HFFc6 (cell line): ENCODE measurements at regions not wholly inside any gene's neighbourhood (a gene's known extent, or its start where the extent isn't known, plus 50 kb on each side); places are given as distances from the start of the nearest gene placed in this dataset.

Experiments
- DNase-seq: peaks from one replicate; pipeline ENCODE4 v3.0.0-alpha.2; 2018
- H3K27ac Mint-ChIP-seq: 2 replicates; pipeline ENCODE4 v1.8.0; 2020; ENCODE audit warnings: mild to moderate bottlenecking, mixed read lengths
- H3K27me3 Mint-ChIP-seq: 2 replicates; pipeline ENCODE4 v1.8.0; 2021; ENCODE audit warnings: mild to moderate bottlenecking, moderate library complexity, mixed read lengths; ENCODE audit not compliant: insufficient read depth
- H3K36me3 Mint-ChIP-seq: 2 replicates; pipeline ENCODE4 v1.8.0; 2021; ENCODE audit warnings: low read depth, mixed read lengths
- H3K4me1 Mint-ChIP-seq: 2 replicates; pipeline ENCODE4 v1.8.0; 2020; ENCODE audit warnings: low read depth, mixed read lengths
- H3K4me3 Mint-ChIP-seq: 2 replicates; pipeline ENCODE4 v1.8.0; 2020; ENCODE audit warnings: mild to moderate bottlenecking, moderate library complexity, mixed read lengths
- H3K9me3 Mint-ChIP-seq: 2 replicates; pipeline ENCODE4 v1.8.0; 2020; ENCODE audit warnings: mild to moderate bottlenecking, mixed read lengths
- TF ChIP-seq, protein P1 (sequence below): fragments of 200-600 bp; sonication (generic); IDR thresholded peaks from 2 replicates; pipeline ENCODE4 v1.5.0; 2021; ENCODE audit warnings: antibody characterized with exemption, mild to moderate bottlenecking

DNA sequence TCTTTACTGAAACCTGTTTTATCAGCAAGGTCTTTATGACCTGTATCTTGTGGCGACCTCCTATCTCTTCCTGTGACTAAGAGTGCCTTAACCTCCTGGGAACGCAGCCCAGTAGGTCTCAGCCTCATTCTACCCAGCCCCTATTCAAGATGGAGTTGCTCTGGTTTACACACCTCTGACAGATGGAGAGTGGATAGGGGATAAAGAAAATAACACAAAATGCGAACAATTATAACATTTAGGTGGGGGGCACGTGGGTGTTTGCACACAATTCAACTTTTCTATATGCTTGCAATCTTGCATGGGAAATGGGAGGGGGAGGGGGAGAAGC is 83.3 kb downstream of the RMI2 start:
- peaks cover 8% of the 10 kb centered on the region; the same call in 1 of the 2 replicates for H3K36me3 Mint-ChIP-seq
- TF ChIP-seq, protein P1, sequence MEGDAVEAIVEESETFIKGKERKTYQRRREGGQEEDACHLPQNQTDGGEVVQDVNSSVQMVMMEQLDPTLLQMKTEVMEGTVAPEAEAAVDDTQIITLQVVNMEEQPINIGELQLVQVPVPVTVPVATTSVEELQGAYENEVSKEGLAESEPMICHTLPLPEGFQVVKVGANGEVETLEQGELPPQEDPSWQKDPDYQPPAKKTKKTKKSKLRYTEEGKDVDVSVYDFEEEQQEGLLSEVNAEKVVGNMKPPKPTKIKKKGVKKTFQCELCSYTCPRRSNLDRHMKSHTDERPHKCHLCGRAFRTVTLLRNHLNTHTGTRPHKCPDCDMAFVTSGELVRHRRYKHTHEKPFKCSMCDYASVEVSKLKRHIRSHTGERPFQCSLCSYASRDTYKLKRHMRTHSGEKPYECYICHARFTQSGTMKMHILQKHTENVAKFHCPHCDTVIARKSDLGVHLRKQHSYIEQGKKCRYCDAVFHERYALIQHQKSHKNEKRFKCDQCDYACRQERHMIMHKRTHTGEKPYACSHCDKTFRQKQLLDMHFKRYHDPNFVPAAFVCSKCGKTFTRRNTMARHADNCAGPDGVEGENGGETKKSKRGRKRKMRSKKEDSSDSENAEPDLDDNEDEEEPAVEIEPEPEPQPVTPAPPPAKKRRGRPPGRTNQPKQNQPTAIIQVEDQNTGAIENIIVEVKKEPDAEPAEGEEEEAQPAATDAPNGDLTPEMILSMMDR: no peak
- H3K9me3 Mint-ChIP-seq: peaks cover 9% of the 10 kb centered on the region; the same call in 1 of the 2 replicates
- no peak overlapping the region for H3K27ac Mint-ChIP-seq
- no peak for DNase-seq
- H3K27me3 Mint-ChIP-seq: peaks cover 10% of the 10 kb centered on the region
- H3K4me1 Mint-ChIP-seq: no peaks in the 10 kb centered on the region
- H3K4me3 Mint-ChIP-seq: no peak overlapping the region

DNA sequence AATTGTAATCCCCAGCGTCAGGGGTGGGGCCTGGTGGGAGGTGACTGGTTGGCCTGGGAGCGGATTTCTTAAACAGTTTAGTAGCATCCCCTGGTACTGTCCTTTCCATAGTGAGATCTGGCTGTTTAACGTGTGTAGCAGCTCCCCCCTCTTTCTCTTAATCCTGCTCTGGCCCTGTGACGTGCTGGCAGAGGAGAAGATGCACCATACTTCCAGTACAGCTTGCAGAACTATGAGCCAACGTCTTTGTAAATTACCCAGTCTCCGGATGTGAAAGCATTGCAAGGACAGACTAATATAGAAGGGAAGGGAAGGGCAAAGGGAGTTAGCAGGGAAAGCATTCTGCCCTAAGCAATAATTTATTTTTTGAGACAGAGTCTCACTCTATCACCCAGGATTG is 83.9 kb downstream of the RMI2 start:
- DNase-seq: no peak
- Mint-ChIP-seq H3K9me3 (peaks cover 9% of the 10 kb centered on the region; the same call in 1 of the 2 replicates), H3K27ac (no peak overlapping the region), H3K4me3 (no peak overlapping the region), H3K4me1 (no peaks in the 10 kb centered on the region), H3K36me3 (peaks cover 8% of the 10 kb centered on the region; the same call in 1 of the 2 replicates), H3K27me3 (peaks cover 11% of the 10 kb centered on the region)
- TF ChIP-seq, protein P1: no peak

DNA sequence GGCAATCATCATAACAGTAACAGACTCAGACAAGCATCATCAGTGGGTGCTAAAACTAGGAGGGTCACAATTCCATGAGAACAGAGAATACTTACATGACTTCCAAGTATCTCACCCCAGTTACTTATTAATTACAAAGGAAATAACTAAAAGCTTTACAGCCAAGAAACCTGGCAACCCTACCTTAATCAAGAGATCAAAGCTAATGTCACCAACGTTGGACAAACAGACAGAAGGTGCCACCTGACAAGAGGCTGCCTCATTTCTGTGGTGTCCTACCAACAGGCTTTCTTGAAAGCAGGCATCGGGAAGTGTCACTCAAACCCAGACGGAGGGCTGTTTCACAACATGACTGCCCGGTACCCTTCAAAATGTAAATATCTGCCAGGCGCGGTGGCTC is 84.6 kb downstream of the RMI2 start:
- DNase-seq: no peak
- Mint-ChIP-seq H3K9me3 (peaks cover 9% of the 10 kb centered on the region; the same call in 1 of the 2 replicates), H3K4me1 (no peaks in the 10 kb centered on the region), H3K27me3 (peaks cover 13% of the 10 kb centered on the region), H3K27ac (no peak overlapping the region), H3K36me3 (peaks cover 8% of the 10 kb centered on the region; the same call in 1 of the 2 replicates), H3K4me3 (no peak overlapping the region)
- TF ChIP-seq, protein P1: no peak

DNA sequence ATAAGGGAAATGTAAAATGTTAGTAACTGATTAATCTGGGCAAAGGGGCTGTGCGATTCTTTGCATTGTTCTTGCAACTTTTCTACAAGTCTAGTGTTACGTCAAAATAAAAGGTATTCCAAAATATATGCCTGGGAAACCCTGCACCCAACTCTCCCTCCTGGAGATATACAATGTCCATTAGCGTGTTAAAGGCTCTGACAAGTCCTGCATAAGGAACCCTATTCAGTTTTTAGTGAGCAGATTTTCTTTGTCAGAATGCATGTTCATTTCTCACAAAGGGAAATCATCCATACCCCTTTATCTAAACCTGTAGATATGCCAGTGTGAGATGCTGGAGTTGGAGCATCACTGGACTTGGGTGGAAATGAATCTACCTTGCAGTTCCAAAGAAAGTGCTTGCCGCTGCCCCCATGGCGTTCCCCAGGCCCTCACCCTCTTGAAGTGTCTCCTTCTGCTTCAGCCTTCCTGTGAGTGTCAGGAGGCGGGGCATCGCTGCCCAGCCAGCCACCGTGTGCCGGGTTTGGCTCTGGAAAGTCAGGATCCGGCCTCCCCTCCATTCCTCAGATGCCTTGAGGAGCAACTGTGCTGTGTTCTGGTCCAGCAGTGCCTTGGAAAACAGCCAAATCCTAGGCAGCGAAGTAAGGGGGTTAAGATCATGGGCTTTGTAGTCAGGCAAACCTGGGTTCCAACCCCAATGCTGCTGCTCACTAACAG is 85.5 kb downstream of the RMI2 start:
- TF ChIP-seq, protein P1: no peak
- H3K4me1 Mint-ChIP-seq: no peaks in the 10 kb centered on the region
- H3K27ac Mint-ChIP-seq: no peak overlapping the region
- no peak for DNase-seq
- H3K9me3 Mint-ChIP-seq: peaks cover 9% of the 10 kb centered on the region; the same call in 1 of the 2 replicates
- peaks cover 8% of the 10 kb centered on the region; the same call in 1 of the 2 replicates for H3K36me3 Mint-ChIP-seq
- no peak overlapping the region for H3K4me3 Mint-ChIP-seq
- H3K27me3 Mint-ChIP-seq: peaks cover 11% of the 10 kb centered on the region

DNA sequence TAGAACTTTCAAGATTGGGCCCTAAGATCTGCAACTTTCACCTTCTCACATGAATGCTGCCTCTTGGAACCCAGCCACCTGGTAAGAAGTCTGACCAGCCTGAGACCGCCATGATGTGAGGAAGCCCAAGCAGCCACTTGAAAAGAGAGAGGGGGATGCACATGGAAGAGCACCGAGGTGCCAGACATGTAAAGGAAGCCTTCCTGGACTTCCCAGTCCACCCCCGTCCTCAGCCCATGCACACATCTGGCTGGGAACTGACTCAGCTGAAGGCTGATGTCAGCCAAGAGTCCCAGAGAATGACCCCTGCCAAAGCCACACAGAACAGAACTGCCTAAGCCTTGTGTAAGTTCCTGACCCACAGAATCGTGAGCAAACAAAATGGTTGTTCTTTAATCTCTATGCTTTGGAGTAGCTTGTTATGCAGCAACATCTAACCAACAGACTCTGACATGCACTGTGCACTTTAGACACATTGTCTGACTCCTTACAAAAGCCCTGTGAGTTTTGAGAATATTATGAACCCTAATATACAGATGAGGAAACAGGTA is 86.7 kb downstream of the RMI2 start:
- TF ChIP-seq, protein P1: no peak
- Mint-ChIP-seq H3K36me3 (peaks cover 8% of the 10 kb centered on the region; the same call in 1 of the 2 replicates), H3K9me3 (peaks cover 9% of the 10 kb centered on the region; the same call in 1 of the 2 replicates), H3K4me1 (no peaks in the 10 kb centered on the region), H3K27ac (no peak overlapping the region), H3K27me3 (peaks cover 10% of the 10 kb centered on the region), H3K4me3 (no peak overlapping the region)
- no peak for DNase-seq
